GM21717 (cell line): ENCODE measurements at regions not wholly inside any gene's neighbourhood (a gene's known extent, or its start where the extent isn't known, plus 50 kb on each side); places are given as distances from the start of the nearest gene placed in this dataset.
"Not testable (repeated sequence)": the region's sequence is repeated elsewhere in the genome, so short reads cannot be mapped to it uniquely, and the experiment has no call there.

Experiments used
- ATAC-seq: cut with Tn5 transposase; IDR thresholded peaks from one replicate; pipeline ENCODE4 v1.9.1; 2021; ENCODE audit warnings: mild to moderate bottlenecking, moderate library complexity; ENCODE audit not compliant: unreplicated experiment

DNA sequence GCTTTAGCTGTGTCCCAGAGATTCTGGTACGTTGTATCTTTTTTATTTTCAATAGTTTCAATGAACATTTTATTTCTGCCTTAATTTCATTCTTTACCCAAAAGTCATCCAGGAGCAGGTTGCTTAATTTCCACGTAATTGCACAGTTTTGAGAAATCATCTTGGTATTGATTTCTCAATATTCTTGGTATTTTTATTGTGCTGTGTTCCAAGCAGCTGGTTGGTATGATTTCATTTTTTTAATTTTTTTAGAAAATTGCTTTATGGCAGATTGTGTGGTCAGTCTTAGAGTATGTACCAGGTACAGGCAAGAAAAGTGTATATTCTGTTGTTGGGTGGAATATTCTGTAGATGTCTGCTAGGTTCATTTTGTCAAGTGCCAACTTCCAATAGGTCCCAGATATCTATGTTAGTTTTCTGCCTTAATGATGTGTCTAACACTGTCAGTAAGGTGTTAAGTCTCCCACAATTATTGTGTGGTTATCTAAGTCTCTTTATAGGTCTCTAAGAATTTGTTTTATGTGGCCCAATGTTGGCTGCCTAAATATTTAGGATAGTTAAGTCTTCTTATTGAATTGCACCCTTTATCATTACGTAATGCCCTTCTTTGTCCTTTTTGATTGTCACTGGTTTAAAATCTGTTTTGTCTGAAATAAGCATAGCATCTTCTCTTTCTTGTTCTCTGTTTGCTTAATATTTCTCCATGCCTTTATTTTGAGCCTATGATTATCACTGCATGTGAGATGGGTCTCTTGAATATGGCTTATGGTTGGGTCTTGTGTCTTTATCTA, 366.9 kb upstream of the IRAK1BP1 start:
- no peak for ATAC-seq

GRCh38 chr6:78502386-78502887, 364.9 kb upstream of the IRAK1BP1 start:
- ATAC-seq = no peak

DNA sequence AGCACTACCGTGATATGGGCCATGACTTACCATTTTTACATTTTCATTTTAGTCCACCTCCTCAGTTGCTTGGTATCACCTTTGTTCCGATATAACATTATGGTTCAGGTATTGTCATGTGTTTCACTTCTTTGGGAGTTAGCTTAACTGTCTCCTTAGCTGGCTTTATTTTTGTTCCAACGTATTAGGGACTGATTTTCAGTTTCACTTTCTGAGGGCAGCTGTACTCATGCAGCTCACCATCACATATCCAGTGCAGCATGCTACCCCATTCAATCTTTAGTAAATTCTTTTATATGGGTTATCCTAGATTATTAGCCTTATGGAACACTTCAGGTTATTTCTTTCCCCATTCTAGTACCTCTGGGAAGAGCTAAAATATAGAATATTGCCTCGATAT, 362.2 kb upstream of the IRAK1BP1 start:
- no peak for ATAC-seq

DNA sequence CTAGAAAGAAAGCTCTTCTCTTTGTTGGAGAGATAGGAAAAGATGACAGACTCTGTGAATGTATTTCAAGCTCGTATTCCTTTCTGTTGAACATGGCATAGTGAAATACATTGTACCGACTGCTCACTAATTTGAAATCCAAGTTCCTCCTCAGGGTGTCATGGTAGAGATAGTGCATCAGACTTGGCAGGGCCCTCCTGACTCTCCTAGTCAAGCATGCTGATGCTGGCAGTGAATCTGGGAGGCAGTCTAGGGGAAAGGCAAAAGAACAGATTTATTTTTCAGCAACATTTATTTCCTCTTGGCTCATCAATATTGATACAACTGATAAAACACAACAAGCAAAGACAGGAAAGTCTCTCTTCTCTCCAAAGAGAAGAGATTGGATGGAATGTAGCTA, 356.3 kb upstream of the IRAK1BP1 start:
- no peak for ATAC-seq

DNA sequence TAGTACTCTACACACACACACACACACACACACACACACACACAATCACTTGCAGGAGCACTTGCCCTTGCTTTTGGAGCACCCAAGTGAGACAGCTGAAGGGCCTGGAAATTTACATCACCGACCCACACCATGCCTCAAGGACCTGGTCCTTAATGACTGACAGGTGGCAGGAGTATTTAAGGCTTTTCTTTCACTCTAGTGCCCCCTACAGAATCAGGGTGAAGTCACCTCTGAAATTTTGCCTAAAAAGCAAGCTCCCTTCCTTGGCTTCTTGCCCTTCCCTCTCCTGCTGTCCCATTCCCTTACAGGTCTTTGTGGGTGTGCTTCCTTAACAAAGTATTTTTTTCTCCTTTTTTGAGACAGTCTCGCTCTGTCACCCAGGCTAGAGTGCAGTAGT, 353.5 kb upstream of the IRAK1BP1 start:
- ATAC-seq = no peak

DNA sequence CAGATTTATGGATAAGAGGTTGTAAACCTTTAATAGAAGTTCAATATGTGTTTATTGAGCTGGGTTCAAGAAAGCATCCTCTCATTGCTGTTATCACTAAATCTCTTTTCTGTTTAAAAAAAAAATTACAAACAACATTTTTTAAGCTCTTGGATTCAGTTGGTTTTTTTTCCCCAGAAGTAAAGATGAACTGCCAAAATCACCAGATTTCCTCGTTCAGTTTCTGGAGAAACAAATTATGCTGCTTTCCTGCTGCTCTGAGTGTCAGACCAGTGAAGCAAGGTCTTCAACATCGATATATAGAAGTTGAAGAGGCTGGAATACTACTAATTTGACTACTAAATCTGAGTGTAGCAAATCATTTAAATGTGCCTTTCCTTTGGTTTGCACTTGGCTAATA, 352.1 kb upstream of the IRAK1BP1 start:
- ATAC-seq = no peak

DNA sequence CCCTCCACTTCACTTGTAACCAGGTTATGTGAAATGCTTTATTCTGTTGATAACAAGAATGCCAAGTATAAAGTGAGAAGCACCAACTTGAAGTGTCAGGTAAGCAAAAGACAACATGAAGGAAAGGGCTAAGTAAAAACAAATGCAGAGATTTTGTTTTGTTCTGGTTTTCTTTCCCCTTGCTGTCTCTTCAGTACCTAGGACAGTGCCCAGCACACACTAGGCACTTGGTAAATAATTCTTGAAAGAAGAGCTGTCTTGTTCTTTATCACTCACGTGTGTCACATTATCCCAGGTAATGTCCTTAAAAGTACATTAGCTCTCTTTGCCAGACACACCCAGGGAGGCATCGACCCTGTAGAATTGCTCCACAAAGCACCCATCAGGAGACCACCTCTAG, 350.0 kb upstream of the IRAK1BP1 start:
- no peak for ATAC-seq

DNA sequence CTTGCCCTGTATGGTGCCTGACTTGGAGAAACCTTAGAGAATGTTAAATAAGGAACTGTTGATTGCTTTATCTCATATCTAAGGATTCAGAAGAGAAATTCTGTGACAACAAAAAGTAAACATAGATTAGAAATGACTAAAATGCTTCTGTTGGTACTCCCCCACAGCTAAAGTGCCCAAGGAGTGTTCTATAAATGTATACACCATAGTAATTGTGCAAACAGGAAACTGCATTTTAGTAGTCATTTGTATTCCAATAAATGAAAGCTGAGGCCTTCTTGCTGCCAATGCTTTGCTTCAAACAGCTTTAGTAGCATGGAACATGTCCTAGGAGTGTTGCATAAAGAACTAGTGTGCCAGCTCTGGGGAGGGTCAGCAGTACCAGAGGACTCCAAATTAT, 343.7 kb upstream of the IRAK1BP1 start:
- ATAC-seq = no peak

- ATAC-seq = no peak
Observed at GRCh38 chr6:78525976-78526375, 341.4 kb upstream of the IRAK1BP1 start.

- no peak for ATAC-seq
Observed at GRCh38 chr6:78526432-78526831, 340.9 kb upstream of the IRAK1BP1 start.

GRCh38 chr6:78528926-78529325, 338.4 kb upstream of the IRAK1BP1 start:
- ATAC-seq = no peak

DNA sequence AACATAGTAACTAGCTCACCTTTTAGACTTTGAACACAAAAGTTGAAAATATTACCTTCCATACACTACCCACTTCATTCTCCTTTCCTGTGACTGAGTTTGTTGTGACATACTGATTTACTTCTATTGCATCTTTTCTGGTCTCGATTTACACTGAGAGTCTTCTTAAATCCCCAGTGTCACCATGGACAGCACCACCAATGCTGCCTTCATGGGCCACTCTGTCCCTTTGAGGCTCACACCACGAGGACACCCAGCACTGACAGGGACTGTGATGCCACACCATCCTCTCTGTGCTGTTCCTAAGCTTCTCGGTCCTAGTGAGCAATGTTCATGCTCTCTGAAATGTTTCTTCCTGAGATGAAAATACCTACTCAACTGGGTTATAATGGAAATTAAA, 337.1 kb upstream of the IRAK1BP1 start:
- ATAC-seq = no peak

DNA sequence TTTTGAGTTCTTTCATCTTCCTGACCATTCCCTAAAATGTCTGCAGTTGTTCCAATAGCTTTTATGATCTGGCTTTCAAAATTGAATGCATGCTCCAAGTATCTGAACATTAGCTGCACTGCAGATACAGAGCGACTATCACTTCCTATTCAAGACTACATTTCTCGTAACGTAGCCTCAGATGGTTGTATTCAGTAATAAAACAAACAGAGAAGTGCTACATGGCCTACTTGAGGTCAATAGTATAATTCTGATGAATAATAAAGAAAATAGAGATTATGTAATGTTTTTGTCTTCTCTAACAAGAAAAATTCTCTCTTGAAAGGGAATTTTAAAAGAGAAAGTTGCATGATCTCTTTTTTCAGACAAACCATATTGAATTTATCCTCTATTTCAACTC, 333.9 kb upstream of the IRAK1BP1 start:
- no peak for ATAC-seq

DNA sequence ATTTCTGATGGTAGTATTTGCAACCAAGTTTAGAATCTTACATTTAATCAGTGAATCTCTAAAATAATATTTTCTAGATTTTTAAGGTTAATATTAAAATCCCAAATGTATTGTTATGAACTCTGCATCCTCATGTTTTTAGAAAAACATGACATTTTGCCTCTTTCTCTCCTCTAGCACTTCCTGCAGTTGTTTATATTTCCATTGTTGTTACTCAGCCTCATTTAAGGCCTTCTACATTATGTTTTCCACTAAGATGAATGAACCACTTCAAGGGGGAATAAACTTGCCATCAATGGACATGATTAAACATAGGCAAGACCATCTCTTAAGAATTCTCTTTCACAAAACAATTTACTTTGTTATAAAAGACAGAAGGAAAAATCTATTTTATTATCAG, 333.5 kb upstream of the IRAK1BP1 start:
- no peak for ATAC-seq

GRCh38 chr6:78538002-78538401, 329.3 kb upstream of the IRAK1BP1 start:
- ATAC-seq = no peak

GRCh38 chr6:78547636-78548035, 319.7 kb upstream of the IRAK1BP1 start:
- not testable (repeated sequence) for ATAC-seq

- ATAC-seq = no peak
Observed at GRCh38 chr6:78551361-78551760, 316.0 kb upstream of the IRAK1BP1 start.

DNA sequence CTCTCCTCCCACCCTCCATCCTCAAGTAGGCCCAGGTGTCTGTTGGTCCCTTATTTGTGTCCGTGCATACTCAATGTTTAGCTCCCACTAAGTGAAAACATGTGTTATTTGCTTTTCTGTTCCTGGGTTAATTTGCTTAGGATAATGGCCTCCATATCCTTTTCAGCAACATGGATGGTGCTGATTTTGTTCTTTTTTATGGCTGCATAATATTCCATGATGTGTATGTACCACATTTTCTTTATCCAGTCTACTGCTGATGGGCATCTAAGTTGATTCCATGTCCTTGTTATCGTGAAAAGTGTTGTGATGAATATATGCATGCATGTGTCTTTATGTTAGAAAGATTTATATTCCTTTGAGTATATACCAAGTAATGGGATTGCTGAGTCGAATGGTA, 314.9 kb upstream of the IRAK1BP1 start:
- ATAC-seq = no peak

GRCh38 chr6:78554341-78554740, 313.0 kb upstream of the IRAK1BP1 start:
- no peak for ATAC-seq

- no peak for ATAC-seq
Observed at GRCh38 chr6:78559056-78559455, 308.3 kb upstream of the IRAK1BP1 start.

GRCh38 chr6:78561015-78561414, 306.3 kb upstream of the IRAK1BP1 start:
- no peak for ATAC-seq

GRCh38 chr6:78565997-78566396, 301.4 kb upstream of the IRAK1BP1 start:
- no peak for ATAC-seq

- ATAC-seq = no peak
Observed at GRCh38 chr6:78570044-78570443, 297.3 kb upstream of the IRAK1BP1 start.
